NB4 (cell line): ENCODE measurements at regions not wholly inside any gene's neighbourhood (a gene's known extent, or its start where the extent isn't known, plus 50 kb on each side); places are given as distances from the start of the nearest gene placed in this dataset.

Source experiments
- CTCF ChIP-seq: IDR thresholded peaks from one replicate; pipeline ENCODE4 v1.5.1; 2012; ENCODE audit warnings: low read depth, low read length
- POLR2A ChIP-seq: IDR thresholded peaks from 2 replicates; pipeline ENCODE4 v1.6.1; 2011; ENCODE audit warnings: mild to moderate bottlenecking; ENCODE audit not compliant: insufficient read length; ENCODE audit errors: extremely low read depth

GRCh38 chr16:85484347-85485300 is 128.5 kb upstream of the GSE1 start:
- no peak for TF ChIP-seq POLR2A
- TF ChIP-seq CTCF = no peak
